Spleen (tissue), 7 donors: ENCODE measurements at regions not wholly inside any gene's neighbourhood (a gene's known extent, or its start where the extent isn't known, plus 50 kb on each side); places are given as distances from the start of the nearest gene placed in this dataset.

Source experiments
- POLR2A ChIP-seq, 3 donors: fragments of 450-650 bp; IDR thresholded peaks; one replicate each; pipeline ENCODE4 v1.5.1; 2017; ENCODE audit warnings: antibody characterized with exemption in 3 of 3, mild to moderate bottlenecking in 1 of 3
- POLR2AphosphoS5 ChIP-seq, 3 donors: sonication (generic); formaldehyde crosslinking; IDR thresholded peaks; one replicate each; pipeline ENCODE4 v1.5.1; 2017; ENCODE audit warnings: antibody characterized with exemption in 3 of 3
- TF ChIP-seq, protein P1 (sequence below), 11 experiments: fragments of 200-600 bp in 7 of 11; fragments of 450-650 bp in 4 of 11; sonication (generic) in 4 of 11; IDR thresholded peaks in 8 of 11; conservative IDR thresholded peaks in 3 of 11; 1 replicate in 7 of 11; 2 replicates in 4 of 11; pipeline versions ENCODE4 v1.4.0 to v1.8.0; 2016 to 2021; ENCODE audit warnings: antibody characterized with exemption in 11 of 11, inconsistent platforms in 4 of 11, mild to moderate bottlenecking in 1 of 11
- donor health status: DM: no; HTN: no; CAD: no; lungs with moderate emphysema.
- donor health status: DM: no; HTN: no; CAD: no.
- donor health status: DM: no; HTN: no; CAD: no.

DNA sequence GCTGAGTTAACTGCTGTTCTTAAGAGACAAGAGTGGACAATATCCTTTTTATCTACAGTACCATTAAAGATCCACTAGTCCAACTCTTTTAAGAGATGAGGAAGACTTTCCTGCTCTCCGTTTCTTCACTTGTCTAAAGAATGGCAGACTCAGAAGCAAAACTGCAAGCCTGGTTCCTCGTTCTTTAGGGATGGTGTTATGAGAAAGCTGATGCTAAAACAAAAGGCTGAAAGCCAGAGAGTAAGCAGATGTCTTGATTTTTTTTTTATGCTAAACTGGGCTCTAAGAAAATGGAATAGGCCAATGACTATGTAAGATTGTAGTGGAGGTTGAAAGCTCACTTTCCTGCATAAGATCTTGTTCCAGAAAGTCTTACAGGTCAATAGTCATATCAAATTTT, 78.1 kb downstream of the CNGA2 start:
- no peak for TF ChIP-seq POLR2A (IDR thresholded peaks at IDR 0.05)
- TF ChIP-seq, protein P1, sequence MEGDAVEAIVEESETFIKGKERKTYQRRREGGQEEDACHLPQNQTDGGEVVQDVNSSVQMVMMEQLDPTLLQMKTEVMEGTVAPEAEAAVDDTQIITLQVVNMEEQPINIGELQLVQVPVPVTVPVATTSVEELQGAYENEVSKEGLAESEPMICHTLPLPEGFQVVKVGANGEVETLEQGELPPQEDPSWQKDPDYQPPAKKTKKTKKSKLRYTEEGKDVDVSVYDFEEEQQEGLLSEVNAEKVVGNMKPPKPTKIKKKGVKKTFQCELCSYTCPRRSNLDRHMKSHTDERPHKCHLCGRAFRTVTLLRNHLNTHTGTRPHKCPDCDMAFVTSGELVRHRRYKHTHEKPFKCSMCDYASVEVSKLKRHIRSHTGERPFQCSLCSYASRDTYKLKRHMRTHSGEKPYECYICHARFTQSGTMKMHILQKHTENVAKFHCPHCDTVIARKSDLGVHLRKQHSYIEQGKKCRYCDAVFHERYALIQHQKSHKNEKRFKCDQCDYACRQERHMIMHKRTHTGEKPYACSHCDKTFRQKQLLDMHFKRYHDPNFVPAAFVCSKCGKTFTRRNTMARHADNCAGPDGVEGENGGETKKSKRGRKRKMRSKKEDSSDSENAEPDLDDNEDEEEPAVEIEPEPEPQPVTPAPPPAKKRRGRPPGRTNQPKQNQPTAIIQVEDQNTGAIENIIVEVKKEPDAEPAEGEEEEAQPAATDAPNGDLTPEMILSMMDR (IDR thresholded peaks at IDR 0.05 in 8 of 11, conservative IDR thresholded peaks at IDR 0.05 in 3 of 11): no peak
- no peak for TF ChIP-seq POLR2AphosphoS5 (IDR thresholded peaks at IDR 0.05)
